GM12864 (cell line): ENCODE measurements at regions not wholly inside any gene's neighbourhood (a gene's known extent, or its start where the extent isn't known, plus 50 kb on each side); places are given as distances from the start of the nearest gene placed in this dataset.

ENCODE experiments used
- DNase-seq: peaks from one replicate; pipeline ENCODE4 v3.0.0-alpha.2; 2011; ENCODE audit warnings: low read depth
- H3K4me3 ChIP-seq: 2 replicates; pipeline ENCODE4 v1.5.1; 2011; ENCODE audit warnings: mild to moderate bottlenecking, low read depth, low read length, control low read depth
- CTCF ChIP-seq: IDR thresholded peaks from 2 replicates; pipeline ENCODE4 v1.5.1; 2011; ENCODE audit warnings: low read depth, mild to moderate bottlenecking, moderate library complexity, low read length, control low read depth, inconsistent platforms; ENCODE audit errors: missing control alignments

- DNase-seq, result no peak
- no peak overlapping the region for H3K4me3 ChIP-seq
- TF ChIP-seq CTCF, result no peak
Observed at GRCh38 chr4:163017135-163017534, 149.6 kb downstream of the NAF1 start.

GRCh38 chr4:163012816-163013215 is 153.9 kb downstream of the NAF1 start:
- no peak overlapping the region for H3K4me3 ChIP-seq
- no peak for DNase-seq
- no peak for TF ChIP-seq CTCF

- TF ChIP-seq CTCF, result no peak
Observed at GRCh38 chr4:163003979-163004378, 162.7 kb downstream of the NAF1 start.

DNA sequence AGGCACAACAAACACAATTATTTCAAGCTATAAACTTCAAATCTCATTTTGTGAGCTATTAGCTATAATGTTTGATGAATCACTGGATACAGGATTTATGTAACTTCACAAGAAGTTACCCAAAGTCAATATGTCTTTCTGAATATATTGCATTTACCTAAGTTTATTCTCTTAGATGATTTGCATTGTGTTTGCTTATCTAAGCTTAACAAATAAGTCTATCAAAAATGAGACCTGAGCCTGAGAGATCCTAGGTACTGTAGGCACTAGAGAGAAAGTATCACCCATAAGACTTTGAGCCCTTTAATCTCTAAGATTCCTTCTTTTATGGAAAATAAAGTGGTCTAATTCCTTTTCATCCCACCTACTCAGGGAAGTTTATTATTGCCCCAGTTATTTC is 178.2 kb downstream of the NAF1 start:
- no peak for TF ChIP-seq CTCF
- H3K4me3 ChIP-seq, result no peak overlapping the region
- DNase-seq, result no peak

More at GRCh38 chr4:163003979-163004378, 162.7 kb downstream of the NAF1 start:
- H3K4me3 ChIP-seq, result no peak overlapping the region
- no peak for DNase-seq

- no peak for DNase-seq
- no peak overlapping the region for H3K4me3 ChIP-seq
- TF ChIP-seq CTCF, result no peak
Observed at GRCh38 chr4:162985131-162985530, 181.6 kb downstream of the NAF1 start.

GRCh38 chr4:162984621-162985020 is 182.1 kb downstream of the NAF1 start:
- no peak for TF ChIP-seq CTCF
- no peak for DNase-seq
- H3K4me3 ChIP-seq, result no peak overlapping the region

GRCh38 chr4:162981823-162982222 is 184.9 kb downstream of the NAF1 start:
- no peak for TF ChIP-seq CTCF
- no peak for DNase-seq
- no peak overlapping the region for H3K4me3 ChIP-seq
